ENCODE measurements at regions not wholly inside any gene's neighbourhood (a gene's known extent, or its start where the extent isn't known, plus 50 kb on each side); places are given as distances from the start of the nearest gene placed in this dataset.
"Not testable (repeated sequence)": the region's sequence is repeated elsewhere in the genome, so short reads cannot be mapped to it uniquely, and the experiment has no call there.

GRCh38 chr9:38243993-38244392 is 148.5 kb upstream of the ALDH1B1 start:
- Histone ChIP-seq H3K79me2 (ENCODE audit: insufficient read depth, low read length) (no peaks in the 10 kb centered on the region), H4K20me1 (ENCODE audit: insufficient read depth, low read length, poor library complexity, severe bottlenecking) (no peaks in the 10 kb centered on the region), H3F3A (ENCODE audit: low read depth) (no peaks in the 10 kb centered on the region), H3K27me3 (ENCODE audit: insufficient read depth, low read length, poor library complexity, severe bottlenecking) (no peaks in the 10 kb centered on the region), H3K9ac (ENCODE audit: low read depth, low read length, poor library complexity, severe bottlenecking) (no peak overlapping the region), H3K9me3 (ENCODE audit: insufficient read depth, low read depth, low read length) (no peaks in the 10 kb centered on the region), H3K4me1 (ENCODE audit: insufficient read depth, low read length, poor library complexity, severe bottlenecking) (no peaks in the 10 kb centered on the region), H3K4me3 (ENCODE audit: low read length, poor library complexity, severe bottlenecking) (no peak overlapping the region), H3K36me3 (ENCODE audit: insufficient read depth, low read length) (no peaks in the 10 kb centered on the region), H3K9me2 (replicated peaks; ENCODE audit: low read depth, low read length) (no peaks in the 10 kb centered on the region), H2AFZ (ENCODE audit: low read length) (peak overlapping the region; percentile 36; the same call in 1 of the 2 replicates), H3K4me2 (ENCODE audit: low read depth, low read length, poor library complexity, severe bottlenecking) (no peak overlapping the region)
- no peak for TF ChIP-seq EZH2phosphoT487 (IDR thresholded peaks at IDR 0.05; ENCODE audit: borderline replicate concordance)
- TF ChIP-seq CTCF (conservative IDR thresholded peaks at IDR 0.05; ENCODE audit: low read length) = no peak

GRCh38 chr9:38242151-38242550 is 150.4 kb upstream of the ALDH1B1 start:
- H3K4me3 ChIP-seq (ENCODE audit: low read length, poor library complexity, severe bottlenecking); H2AFZ ChIP-seq (ENCODE audit: low read length); H3K9me3 ChIP-seq (ENCODE audit: insufficient read depth, low read depth, low read length); H3F3A ChIP-seq (ENCODE audit: low read depth); H3K9ac ChIP-seq (ENCODE audit: low read depth, low read length, poor library complexity, severe bottlenecking); H3K36me3 ChIP-seq (ENCODE audit: insufficient read depth, low read length); H3K79me2 ChIP-seq (ENCODE audit: insufficient read depth, low read length); H4K20me1 ChIP-seq (ENCODE audit: insufficient read depth, low read length, poor library complexity, severe bottlenecking); H3K9me2 ChIP-seq (replicated peaks; ENCODE audit: low read depth, low read length); H3K4me1 ChIP-seq (ENCODE audit: insufficient read depth, low read length, poor library complexity, severe bottlenecking); H3K27me3 ChIP-seq (ENCODE audit: insufficient read depth, low read length, poor library complexity, severe bottlenecking); H3K4me2 ChIP-seq (ENCODE audit: low read depth, low read length, poor library complexity, severe bottlenecking): not testable (repeated sequence)

GRCh38 chr9:38240051-38240450 is 152.5 kb upstream of the ALDH1B1 start:
- TF ChIP-seq EZH2phosphoT487 (IDR thresholded peaks at IDR 0.05; ENCODE audit: borderline replicate concordance) (no peak), CTCF (conservative IDR thresholded peaks at IDR 0.05; ENCODE audit: low read length) (no peak)
- Histone ChIP-seq H3K9me3 (ENCODE audit: insufficient read depth, low read depth, low read length) (no peaks in the 10 kb centered on the region), H3K9ac (ENCODE audit: low read depth, low read length, poor library complexity, severe bottlenecking) (no peak overlapping the region), H2AFZ (ENCODE audit: low read length) (no peak overlapping the region), H3K36me3 (ENCODE audit: insufficient read depth, low read length) (no peaks in the 10 kb centered on the region), H3K27me3 (ENCODE audit: insufficient read depth, low read length, poor library complexity, severe bottlenecking) (no peaks in the 10 kb centered on the region), H3K79me2 (ENCODE audit: insufficient read depth, low read length) (no peaks in the 10 kb centered on the region), H3K4me3 (ENCODE audit: low read length, poor library complexity, severe bottlenecking) (no peak overlapping the region), H3F3A (ENCODE audit: low read depth) (no peaks in the 10 kb centered on the region), H3K9me2 (replicated peaks; ENCODE audit: low read depth, low read length) (no peaks in the 10 kb centered on the region), H3K4me1 (ENCODE audit: insufficient read depth, low read length, poor library complexity, severe bottlenecking) (no peaks in the 10 kb centered on the region), H3K4me2 (ENCODE audit: low read depth, low read length, poor library complexity, severe bottlenecking) (no peak overlapping the region), H4K20me1 (ENCODE audit: insufficient read depth, low read length, poor library complexity, severe bottlenecking) (no peaks in the 10 kb centered on the region)

GRCh38 chr9:38235244-38235643 is 157.3 kb upstream of the ALDH1B1 start:
- Histone ChIP-seq H4K20me1 (ENCODE audit: insufficient read depth, low read length, poor library complexity, severe bottlenecking) (no peaks in the 10 kb centered on the region), H3K9me2 (replicated peaks; ENCODE audit: low read depth, low read length) (no peaks in the 10 kb centered on the region), H2AFZ (ENCODE audit: low read length) (no peak overlapping the region), H3K27me3 (ENCODE audit: insufficient read depth, low read length, poor library complexity, severe bottlenecking) (no peaks in the 10 kb centered on the region), H3K4me1 (ENCODE audit: insufficient read depth, low read length, poor library complexity, severe bottlenecking) (no peaks in the 10 kb centered on the region), H3K36me3 (ENCODE audit: insufficient read depth, low read length) (no peaks in the 10 kb centered on the region), H3K4me2 (ENCODE audit: low read depth, low read length, poor library complexity, severe bottlenecking) (no peak overlapping the region), H3F3A (ENCODE audit: low read depth) (no peaks in the 10 kb centered on the region), H3K4me3 (ENCODE audit: low read length, poor library complexity, severe bottlenecking) (no peak overlapping the region), H3K9me3 (ENCODE audit: insufficient read depth, low read depth, low read length) (no peaks in the 10 kb centered on the region), H3K79me2 (ENCODE audit: insufficient read depth, low read length) (no peaks in the 10 kb centered on the region), H3K9ac (ENCODE audit: low read depth, low read length, poor library complexity, severe bottlenecking) (no peak overlapping the region)
- no peak for TF ChIP-seq CTCF (conservative IDR thresholded peaks at IDR 0.05; ENCODE audit: low read length)
- no peak for TF ChIP-seq EZH2phosphoT487 (IDR thresholded peaks at IDR 0.05; ENCODE audit: borderline replicate concordance)

All from Loucy (cell line).